Gastrocnemius medialis (tissue), 4 donors: ENCODE measurements at regions not wholly inside any gene's neighbourhood (a gene's known extent, or its start where the extent isn't known, plus 50 kb on each side); places are given as distances from the start of the nearest gene placed in this dataset.

Source experiments
- POLR2A ChIP-seq, 2 donors: fragments of 450-650 bp; IDR thresholded peaks; one replicate each; pipeline ENCODE4 v1.6.1; 2017; ENCODE audit warnings: antibody characterized with exemption in 2 of 2, mild to moderate bottlenecking in 2 of 2, moderate library complexity in 2 of 2
- TF ChIP-seq, protein P1 (sequence below), 5 experiments: fragments of 450-650 bp in 3 of 5; fragments of 200-600 bp in 2 of 5; sonication (generic) in 2 of 5; IDR thresholded peaks in 4 of 5; conservative IDR thresholded peaks in 1 of 5; 1 replicate in 4 of 5; 2 replicates in 1 of 5; pipeline ENCODE4 v1.5.1; 2016 to 2019; ENCODE audit warnings: antibody characterized with exemption in 5 of 5, mild to moderate bottlenecking in 3 of 5, moderate library complexity in 3 of 5

DNA sequence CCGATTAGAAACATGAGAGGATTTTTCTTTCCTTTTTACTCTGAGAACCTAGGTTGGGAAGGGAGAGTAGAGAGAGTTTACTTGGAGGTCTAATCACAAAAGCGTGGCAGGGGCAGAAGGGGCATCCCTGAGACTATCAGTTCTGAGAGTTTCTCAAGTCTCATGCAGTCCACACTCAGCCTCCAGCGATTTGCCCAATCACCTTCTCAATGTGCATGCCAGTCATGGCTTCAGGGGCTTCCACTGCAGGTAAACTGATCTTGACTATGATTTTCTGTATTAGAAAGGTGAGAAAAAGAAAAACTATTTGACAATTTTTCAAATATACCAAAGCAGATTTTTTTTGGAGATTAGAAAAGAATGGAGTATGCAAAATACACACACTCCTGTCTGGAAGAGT lies 617.1 kb upstream of the ZFP42 start:
- TF ChIP-seq, protein P1, sequence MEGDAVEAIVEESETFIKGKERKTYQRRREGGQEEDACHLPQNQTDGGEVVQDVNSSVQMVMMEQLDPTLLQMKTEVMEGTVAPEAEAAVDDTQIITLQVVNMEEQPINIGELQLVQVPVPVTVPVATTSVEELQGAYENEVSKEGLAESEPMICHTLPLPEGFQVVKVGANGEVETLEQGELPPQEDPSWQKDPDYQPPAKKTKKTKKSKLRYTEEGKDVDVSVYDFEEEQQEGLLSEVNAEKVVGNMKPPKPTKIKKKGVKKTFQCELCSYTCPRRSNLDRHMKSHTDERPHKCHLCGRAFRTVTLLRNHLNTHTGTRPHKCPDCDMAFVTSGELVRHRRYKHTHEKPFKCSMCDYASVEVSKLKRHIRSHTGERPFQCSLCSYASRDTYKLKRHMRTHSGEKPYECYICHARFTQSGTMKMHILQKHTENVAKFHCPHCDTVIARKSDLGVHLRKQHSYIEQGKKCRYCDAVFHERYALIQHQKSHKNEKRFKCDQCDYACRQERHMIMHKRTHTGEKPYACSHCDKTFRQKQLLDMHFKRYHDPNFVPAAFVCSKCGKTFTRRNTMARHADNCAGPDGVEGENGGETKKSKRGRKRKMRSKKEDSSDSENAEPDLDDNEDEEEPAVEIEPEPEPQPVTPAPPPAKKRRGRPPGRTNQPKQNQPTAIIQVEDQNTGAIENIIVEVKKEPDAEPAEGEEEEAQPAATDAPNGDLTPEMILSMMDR (IDR thresholded peaks at IDR 0.05 in 4 of 5, conservative IDR thresholded peaks at IDR 0.05 in 1 of 5) = no peak
- TF ChIP-seq POLR2A (IDR thresholded peaks at IDR 0.05) = no peak
